ENCODE measurements at regions not wholly inside any gene's neighbourhood (a gene's known extent, or its start where the extent isn't known, plus 50 kb on each side); places are given as distances from the start of the nearest gene placed in this dataset.

DNA sequence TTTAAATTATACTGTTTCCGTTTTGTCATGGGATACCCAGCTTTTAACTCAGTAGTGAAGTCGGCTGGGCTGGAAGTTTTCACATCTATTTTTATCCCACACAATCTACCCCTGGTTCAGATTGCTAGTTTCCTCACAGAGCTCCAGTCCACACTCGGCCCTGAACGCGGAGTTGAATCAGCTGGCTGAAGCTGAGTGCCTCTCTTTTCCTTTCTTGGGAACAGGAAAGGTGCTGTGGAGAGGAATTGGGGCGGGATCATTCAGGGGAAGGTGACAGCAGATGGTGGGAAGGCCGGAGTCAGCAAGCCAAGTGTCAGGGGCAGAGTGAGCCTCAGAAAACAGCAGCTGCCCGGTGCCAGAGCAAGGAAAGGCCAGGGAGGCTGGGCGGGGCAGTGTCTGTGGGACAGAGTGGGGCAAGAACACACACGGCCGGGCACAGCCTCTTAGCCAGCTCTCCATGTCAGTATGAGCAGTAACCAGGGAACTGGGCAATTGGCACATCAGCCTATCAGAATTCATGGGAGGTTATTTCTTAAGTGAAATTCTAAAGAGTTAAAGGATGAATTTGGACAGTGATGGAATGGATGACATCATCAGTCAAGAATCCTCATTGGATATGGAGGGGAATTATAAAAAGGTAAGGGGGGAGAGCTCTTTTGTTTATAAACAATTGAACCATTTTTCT lies 135.7 kb upstream of the IL12A start:
- no peak for TF ChIP-seq CTCF (IDR thresholded peaks at IDR 0.05; ENCODE audit: borderline replicate concordance, insufficient read depth, low read depth, low read length)
- H3K4me3 ChIP-seq (ENCODE audit: low read depth, low read length): peak overlapping the region; percentile 43

- TF ChIP-seq CTCF (IDR thresholded peaks at IDR 0.05; ENCODE audit: borderline replicate concordance, insufficient read depth, low read depth, low read length): no peak
- H3K4me3 ChIP-seq (ENCODE audit: low read depth, low read length): no peak overlapping the region
These were observed 135.2 kb upstream of the IL12A start for GRCh38 chr3:159853506-159853864.

- no peak overlapping the region for H3K4me3 ChIP-seq (ENCODE audit: low read depth, low read length)
- no peak for TF ChIP-seq CTCF (IDR thresholded peaks at IDR 0.05; ENCODE audit: borderline replicate concordance, insufficient read depth, low read depth, low read length)
These were observed 134.0 kb upstream of the IL12A start for GRCh38 chr3:159854500-159855124.

DNA sequence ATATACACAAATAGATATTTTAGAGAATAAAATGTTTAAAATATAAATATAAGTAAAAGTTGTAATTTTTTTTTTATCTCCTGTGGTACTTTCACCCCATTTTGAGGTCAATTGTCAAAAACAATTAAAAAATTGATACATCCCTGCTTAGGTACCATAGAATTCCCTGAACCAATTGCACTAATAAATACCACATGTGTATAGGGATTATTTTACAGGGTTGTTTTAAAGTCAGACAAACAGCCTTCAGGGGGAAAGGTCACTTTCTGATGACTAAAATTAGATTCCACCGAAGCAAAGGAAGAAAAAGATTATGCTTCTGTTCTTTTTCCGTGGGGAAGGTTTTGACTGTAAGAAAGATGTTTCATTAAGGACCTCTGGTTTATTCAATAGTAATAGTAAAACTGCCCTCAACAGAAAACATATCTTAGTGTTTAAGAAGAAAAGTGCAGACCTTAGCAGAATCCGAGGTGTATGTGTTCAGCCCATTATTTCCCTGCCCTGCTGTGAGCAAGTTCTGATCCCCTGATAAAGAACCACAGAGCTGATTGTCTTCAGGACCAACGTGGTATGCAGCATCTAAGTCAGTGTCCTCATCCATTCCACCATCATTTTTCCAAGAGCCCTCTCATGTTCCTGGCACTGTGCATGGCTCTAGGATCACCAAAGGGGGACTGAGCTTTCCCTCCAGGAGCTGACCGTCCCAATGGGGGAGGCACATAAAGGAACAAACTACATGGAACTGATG lies 132.9 kb upstream of the IL12A start:
- no peak overlapping the region for H3K4me3 ChIP-seq (ENCODE audit: low read depth, low read length)
- no peak for TF ChIP-seq CTCF (IDR thresholded peaks at IDR 0.05; ENCODE audit: borderline replicate concordance, insufficient read depth, low read depth, low read length)

GRCh38 chr3:159856590-159857104 lies 132.0 kb upstream of the IL12A start:
- no peak for TF ChIP-seq CTCF (IDR thresholded peaks at IDR 0.05; ENCODE audit: borderline replicate concordance, insufficient read depth, low read depth, low read length)
- no peak overlapping the region for H3K4me3 ChIP-seq (ENCODE audit: low read depth, low read length)

GRCh38 chr3:159857840-159858239 lies 130.8 kb upstream of the IL12A start:
- no peak for TF ChIP-seq CTCF (IDR thresholded peaks at IDR 0.05; ENCODE audit: borderline replicate concordance, insufficient read depth, low read depth, low read length)
- H3K4me3 ChIP-seq (ENCODE audit: low read depth, low read length): no peak overlapping the region
